ENCODE measurements at regions not wholly inside any gene's neighbourhood (a gene's known extent, or its start where the extent isn't known, plus 50 kb on each side); places are given as distances from the start of the nearest gene placed in this dataset.
A peak's percentile ranks its signal among the peaks of the same experiment; 100 is the strongest.

DNA sequence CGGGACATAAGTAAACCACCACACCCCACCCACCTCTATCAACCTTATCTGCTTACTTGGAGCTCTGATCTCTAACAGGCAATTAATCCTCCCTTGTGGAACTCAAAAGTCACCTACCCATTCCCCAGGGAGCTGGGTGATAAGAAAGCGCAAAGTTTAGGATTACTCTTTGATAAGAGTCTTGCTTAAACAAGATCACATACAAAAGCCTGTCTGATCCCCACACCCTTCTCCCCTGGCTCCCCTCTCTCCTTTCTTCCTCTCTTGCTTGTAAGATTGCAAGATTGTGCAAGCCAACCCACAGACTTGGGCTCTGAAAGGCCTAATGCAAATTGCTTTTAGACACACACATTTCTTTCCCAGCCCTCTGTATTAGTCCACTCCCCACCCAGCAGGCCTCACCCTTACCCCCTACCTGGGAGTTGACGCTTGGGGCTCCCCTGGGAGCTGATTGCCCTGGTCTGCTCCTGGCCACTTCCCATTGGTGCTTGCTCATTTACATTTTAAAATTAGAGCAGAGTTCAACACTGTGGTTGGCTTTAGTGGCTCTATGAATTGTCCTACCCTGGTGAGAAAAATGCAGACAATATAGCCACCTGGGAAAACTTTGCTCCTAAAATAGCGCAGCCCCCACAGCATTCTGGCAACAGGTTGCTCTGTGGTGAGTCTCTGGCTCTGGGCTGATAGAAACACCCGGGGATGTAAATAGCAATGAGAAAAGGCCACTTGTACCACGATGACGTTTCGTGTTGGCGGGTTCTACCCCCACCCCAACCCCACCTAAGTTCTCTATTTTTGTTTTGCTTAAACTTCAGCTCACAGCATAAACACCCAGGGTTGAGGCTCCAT lies 58.9 kb upstream of the EPCAM start (continued):
- TF ChIP-seq, protein P1, sequence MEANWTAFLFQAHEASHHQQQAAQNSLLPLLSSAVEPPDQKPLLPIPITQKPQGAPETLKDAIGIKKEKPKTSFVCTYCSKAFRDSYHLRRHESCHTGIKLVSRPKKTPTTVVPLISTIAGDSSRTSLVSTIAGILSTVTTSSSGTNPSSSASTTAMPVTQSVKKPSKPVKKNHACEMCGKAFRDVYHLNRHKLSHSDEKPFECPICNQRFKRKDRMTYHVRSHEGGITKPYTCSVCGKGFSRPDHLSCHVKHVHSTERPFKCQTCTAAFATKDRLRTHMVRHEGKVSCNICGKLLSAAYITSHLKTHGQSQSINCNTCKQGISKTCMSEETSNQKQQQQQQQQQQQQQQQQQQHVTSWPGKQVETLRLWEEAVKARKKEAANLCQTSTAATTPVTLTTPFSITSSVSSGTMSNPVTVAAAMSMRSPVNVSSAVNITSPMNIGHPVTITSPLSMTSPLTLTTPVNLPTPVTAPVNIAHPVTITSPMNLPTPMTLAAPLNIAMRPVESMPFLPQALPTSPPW (CRISPR knock-in tag; IDR thresholded peaks at IDR 0.05) = peak; percentile 31; the same call in 1 of the 2 replicates
- 0 out of 2 replicates have a peak, but pooled peaks have one; percentile 17 for TF ChIP-seq BHLHE40 (IDR thresholded peaks at IDR 0.05; ENCODE audit: low read length)
- no peak for TF ChIP-seq ZSCAN29 (IDR thresholded peaks at IDR 0.05)
- TF ChIP-seq ZNF197 (CRISPR knock-in tag; IDR thresholded peaks at IDR 0.05; ENCODE audit: low read depth) = no peak

DNA sequence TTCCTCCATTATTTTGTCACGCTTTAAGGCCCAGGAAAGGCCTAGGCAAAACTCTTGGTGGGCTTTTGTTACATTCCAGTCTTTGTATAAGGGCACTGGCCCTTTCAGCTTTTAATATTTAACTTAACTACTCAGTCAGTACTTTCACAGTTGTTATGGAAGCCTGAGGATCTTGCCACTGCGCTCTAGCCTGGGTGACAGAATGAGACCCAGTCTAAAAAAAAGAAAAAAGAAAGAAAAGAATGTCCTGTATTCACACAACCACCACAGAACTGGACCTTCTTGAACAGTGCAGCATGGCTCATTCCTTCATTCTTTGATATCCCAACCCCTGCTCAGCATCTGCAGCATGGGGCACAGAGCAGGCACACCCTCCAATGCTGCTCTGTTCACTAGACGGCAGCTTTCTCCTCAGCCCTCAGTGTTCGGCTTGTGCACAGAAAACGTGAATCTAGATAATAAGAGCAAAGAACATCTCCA lies 59.6 kb upstream of the EPCAM start:
- FAIRE-seq (no peak), ATAC-seq (peak; percentile 31; the same call in 2 of the 3 replicates), DNase-seq (ENCODE audit: extremely low read depth in 1 of 4, low spot score in 3 of 4) (no peak)
- peaks cover 3 to 6% of the 10 kb centered on the region in 2 experiments; a peak in 4 of 5 replicates for H3K27me3 ChIP-seq (ENCODE audit: control insufficient read depth in 2 of 2, insufficient read depth in 2 of 2, low read length in 2 of 2)
- H3K9me3 ChIP-seq (replicated peaks; ENCODE audit: control insufficient read depth, insufficient read depth, low read depth, low read length) = no peaks in the 10 kb centered on the region
- H3K79me2 ChIP-seq (ENCODE audit: control insufficient read depth, insufficient read depth, low read length) = no peaks in the 10 kb centered on the region
- no peak overlapping the region for H3K27ac ChIP-seq (ENCODE audit: extremely low read depth, low read depth, low read length)
- TF ChIP-seq MTF1 (CRISPR knock-in tag; IDR thresholded peaks at IDR 0.05; ENCODE audit: borderline replicate concordance) (no peak), NRF1 (conservative IDR thresholded peaks at IDR 0.05 in 1 of 2, IDR thresholded peaks at IDR 0.05 in 1 of 2) (0 out of 4 replicates have a peak, but pooled peaks of 1 of the 2 experiments have one; percentile 9), ZNF717 (CRISPR knock-in tag; IDR thresholded peaks at IDR 0.05) (no peak)
- H3K36me3 ChIP-seq (ENCODE audit: control insufficient read depth, insufficient read depth, low read length) = no peaks in the 10 kb centered on the region
- no peak overlapping the region for H3K4me3 ChIP-seq
- no peak overlapping the region for H3K4me2 ChIP-seq (ENCODE audit: insufficient read depth, low read length)
- BruUV-seq (replicated peaks) = no TSS peak
- H3K9me1 ChIP-seq (ENCODE audit: control insufficient read depth, insufficient read depth, low read length) = no peaks in the 10 kb centered on the region
- no peaks in the 10 kb centered on the region for H4K20me1 ChIP-seq (replicated peaks; ENCODE audit: control insufficient read depth, insufficient read depth, low read length)
- H3K9ac ChIP-seq (ENCODE audit: insufficient read depth in 1 of 2, low read depth in 2 of 2, low read length in 2 of 2) = peak overlapping the region in 1 of 2 experiments; percentile 72; a peak in 1 of 4 replicates
- intact Hi-C loops (cut with micrococcal nuclease) (no loop called here), in situ Hi-C loops (cut with MboI) (loop anchor here (25.0 kb wide), 1 partner anchor 1322 kb away; no protein-coding TSS in a partner anchor)
- peaks cover 16 to 17% of the 10 kb centered on the region in 2 experiments for H3K4me1 ChIP-seq (replicated peaks in 1 of 2; ENCODE audit: control insufficient read depth in 2 of 2, insufficient read depth in 2 of 2, low read length in 2 of 2)
- WGBS (ENCODE audit: insufficient coverage, low coverage, missing lambda C conversion rate) = 28% methylated on average over 5 of the region's 5 CpGs
- POLR2A ChIA-PET = interaction anchor here (0.6 to 1.2 kb wide), 3 partner anchors 9 to 324 kb away, joined by 3 read pairs; no protein-coding TSS in a partner anchor
- CTCF ChIA-PET (ENCODE audit: low intra/inter-chr PET ratio) = no interaction called here
- no peak overlapping the region for H2AFZ ChIP-seq (ENCODE audit: low read depth, low read length)

All from K562 (cell line).